IMR-90 (cell line): ENCODE measurements at regions not wholly inside any gene's neighbourhood (a gene's known extent, or its start where the extent isn't known, plus 50 kb on each side); places are given as distances from the start of the nearest gene placed in this dataset.

Source experiments
- ATAC-seq: fragments of 200-7000 bp; cut with Tn5 transposase; 2 replicates; pipeline ENCODE4 v1.9.1; 2020; ENCODE audit warnings: low read depth, mild to moderate bottlenecking, moderate library complexity
- BruUV-seq: library from RNA; stranded (reverse); fragments of 400-500 nt; replicated peaks from 2 replicates; lab custom pipeline; 2021; lab: Mats Ljungman, UMichigan
- CTCF ChIA-PET: fragments of 300-600 bp; formaldehyde crosslinking; extraction: SDS; loops from one replicate; lab custom pipeline; 2021; ENCODE audit warnings: antibody characterized with exemption; lab: Yijun Ruan, JAX
- POLR2A ChIA-PET: fragments of 300-600 bp; sonication (Branson Sonifier 250); formaldehyde crosslinking; loops from one replicate; lab custom pipeline; 2022; ENCODE audit warnings: antibody characterized with exemption; ENCODE audit not compliant: unreplicated experiment; lab: Charles Lee
- DNase-seq: peaks from one replicate; pipeline ENCODE4 v3.0.0; 2013
- H2AFZ ChIP-seq: replicated peaks from 2 replicates; pipeline ENCODE3; 2013; ENCODE audit warnings: low read length, mild to moderate bottlenecking; ENCODE audit not compliant: poor library complexity
- H2AK5ac ChIP-seq: 2 replicates; pipeline ENCODE4 v1.6.1; 2013; ENCODE audit warnings: low read depth, low read length, inconsistent platforms
- H2AK9ac ChIP-seq: replicated peaks from 2 replicates; pipeline ENCODE3; 2013; ENCODE audit warnings: mild to moderate bottlenecking, low read depth, low read length, moderate library complexity; ENCODE audit not compliant: poor library complexity
- H2BK120ac ChIP-seq: 2 replicates; pipeline ENCODE4 v1.6.1; 2013; ENCODE audit warnings: low read depth, low read length, inconsistent platforms
- H2BK15ac ChIP-seq: 3 replicates; pipeline ENCODE4 v1.6.1; 2013; ENCODE audit warnings: low read depth, low read length, inconsistent platforms
- H2BK20ac ChIP-seq: 2 replicates; pipeline ENCODE4 v1.6.1; 2013; ENCODE audit warnings: low read depth, mild to moderate bottlenecking, inconsistent platforms, low read length, moderate library complexity
- H2BK5ac ChIP-seq: 2 replicates; pipeline ENCODE4 v1.6.1; 2013; ENCODE audit warnings: mild to moderate bottlenecking, low read depth, low read length, inconsistent platforms; ENCODE audit not compliant: poor library complexity, severe bottlenecking
- H3K14ac ChIP-seq: replicated peaks from 2 replicates; pipeline ENCODE4 v1.6.1; 2013; ENCODE audit warnings: low read depth, low read length, inconsistent platforms
- H3K18ac ChIP-seq: 2 replicates; pipeline ENCODE4 v1.6.1; 2013; ENCODE audit warnings: low read depth, low read length, control low read depth
- H3K23ac ChIP-seq: 2 replicates; pipeline ENCODE4 v1.6.1; 2013; ENCODE audit warnings: low read depth, low read length, inconsistent platforms
- H3K27ac ChIP-seq: 2 replicates; pipeline ENCODE4 v1.5.1; 2013; ENCODE audit warnings: mild to moderate bottlenecking, control low read depth, low read length; ENCODE audit not compliant: insufficient read depth
- H3K27me3 ChIP-seq: 2 replicates; pipeline ENCODE4 v1.6.1; 2013; ENCODE audit warnings: low read length; ENCODE audit not compliant: control insufficient read depth, insufficient read depth
- H3K36me3 ChIP-seq: 2 replicates; pipeline ENCODE4 v1.6.1; 2013; ENCODE audit warnings: low read length, mixed read lengths; ENCODE audit not compliant: control insufficient read depth, insufficient read depth
- H3K4ac ChIP-seq: 2 replicates; pipeline ENCODE4 v1.6.1; 2013; ENCODE audit warnings: low read depth, low read length, inconsistent platforms
- H3K4me1 ChIP-seq: 2 replicates; pipeline ENCODE4 v1.6.1; 2013; ENCODE audit warnings: low read length, mixed read lengths; ENCODE audit not compliant: control insufficient read depth, insufficient read depth
- H3K4me2 ChIP-seq: 2 replicates; pipeline ENCODE4 v1.6.1; 2013; ENCODE audit warnings: low read depth, mild to moderate bottlenecking, control low read depth, low read length, moderate library complexity
- H3K4me3 ChIP-seq: 2 replicates; pipeline ENCODE4 v1.5.1; 2013; ENCODE audit warnings: low read depth, mild to moderate bottlenecking, control low read depth, low read length, moderate library complexity; ENCODE audit not compliant: insufficient read depth
- H3K56ac ChIP-seq: 2 replicates; pipeline ENCODE4 v1.6.1; 2013; ENCODE audit warnings: low read length, inconsistent platforms; ENCODE audit not compliant: insufficient read depth; ENCODE audit errors: extremely low read depth
- H3K79me1 ChIP-seq, 2 experiments: 2 replicates each; pipeline ENCODE4 v1.6.1; 2013; ENCODE audit warnings: low read length in 2 of 2, inconsistent platforms in 1 of 2, low read depth in 1 of 2
- H3K9ac ChIP-seq: 2 replicates; pipeline ENCODE4 v1.6.1; 2013; ENCODE audit warnings: low read depth, low read length, control low read depth
- H3K9me1 ChIP-seq: 2 replicates; pipeline ENCODE4 v1.6.1; 2013; ENCODE audit warnings: low read length, inconsistent platforms; ENCODE audit not compliant: insufficient read depth
- H3K9me3 ChIP-seq: 2 replicates; pipeline ENCODE4 v1.6.1; 2013; ENCODE audit warnings: low read length; ENCODE audit not compliant: control insufficient read depth, insufficient read depth
- H4K20me1 ChIP-seq: 2 replicates; pipeline ENCODE4 v1.6.1; 2013; ENCODE audit warnings: low read length, inconsistent platforms; ENCODE audit not compliant: insufficient read depth
- H4K5ac ChIP-seq: 2 replicates; pipeline ENCODE4 v1.6.1; 2013; ENCODE audit warnings: mild to moderate bottlenecking, low read depth, low read length, control low read depth
- H4K8ac ChIP-seq, 2 experiments: 2 replicates each; pipeline ENCODE4 v1.6.1; 2013; ENCODE audit warnings: low read depth in 2 of 2, low read length in 2 of 2, control low read depth in 1 of 2, inconsistent platforms in 1 of 2
- H4K91ac ChIP-seq: 2 replicates; pipeline ENCODE4 v1.6.1; 2013; ENCODE audit warnings: low read depth, low read length, inconsistent platforms; ENCODE audit not compliant: insufficient read depth
- CHD1 ChIP-seq: IDR thresholded peaks from 2 replicates; pipeline ENCODE4 v1.6.1; 2012; ENCODE audit warnings: low read depth, low read length, improper control_type of control experiment
- RAD21 ChIP-seq: IDR thresholded peaks from 2 replicates; pipeline ENCODE4 v1.6.1; 2012; ENCODE audit warnings: low read length, improper control_type of control experiment
- RCOR1 ChIP-seq: IDR thresholded peaks from 2 replicates; pipeline ENCODE4 v1.6.1; 2012; ENCODE audit warnings: mild to moderate bottlenecking, low read length, improper control_type of control experiment; ENCODE audit not compliant: insufficient replicate concordance
- SMC3 ChIP-seq: fragments of 150-350 bp; IDR thresholded peaks from 2 replicates; pipeline ENCODE4 v1.6.1; 2016; ENCODE audit warnings: low read depth, mild to moderate bottlenecking, antibody characterized with exemption, low read length, moderate library complexity
- WGBS, 2 experiments: methylation state at CpG; one replicate each; pipeline versions ENCODE4 v1.1.5 to v1.1.7; 2013; ENCODE audit warnings: missing lambda C conversion rate in 2 of 2; ENCODE audit not compliant: insufficient read length in 1 of 2; ENCODE audit errors: extremely low coverage in 2 of 2; 5-methylcytosine and 5-hydroxymethylcytosine counted together
- dilution Hi-C: fragments of 300-500 bp; cut with HindIII; formaldehyde crosslinking; loops from one replicate; pipeline ENCODE4 v1.14.3; 2018; ENCODE audit warnings: low sequenced_read_pairs; ENCODE audit not compliant: unreplicated experiment
- in situ Hi-C: fragments of 300-500 bp; cut with MboI; formaldehyde crosslinking; loops from 3 replicates; pipeline ENCODE4 v1.14.3; 2019; ENCODE audit warnings: low sequenced_read_pairs, inconsistent platforms, mixed read lengths
- intact Hi-C: fragments of 100-400 bp; cut with micrococcal nuclease; formaldehyde crosslinking; loops from 2 replicates; pipeline ENCODE4 v1.10.0; 2022

DNA sequence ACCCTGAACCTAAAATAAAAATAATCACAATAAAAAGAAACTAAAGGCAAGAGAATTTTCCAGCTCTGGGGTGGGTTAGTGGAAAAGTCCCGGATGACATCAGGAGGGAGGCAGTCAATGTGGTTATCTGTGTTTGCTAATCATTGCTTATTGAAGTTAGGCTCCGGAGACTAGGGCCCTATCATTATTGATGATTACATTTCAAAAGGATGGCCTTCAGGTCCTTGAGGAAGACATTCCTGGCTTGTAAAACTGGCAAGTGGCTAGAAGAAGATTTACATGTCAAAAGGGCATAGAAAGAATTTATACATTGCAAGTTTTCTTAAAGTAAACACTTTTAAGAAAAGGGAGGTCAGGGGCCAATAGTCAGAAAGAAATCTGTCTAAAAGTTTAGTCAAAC is 123.4 kb downstream of the POSTN start:
- Histone ChIP-seq H3K4ac (peak overlapping the region; percentile 25; the same call in 1 of the 2 replicates), H3K4me3 (no peak overlapping the region), H4K20me1 (no peaks in the 10 kb centered on the region), H3K4me2 (peak overlapping the region; percentile 13; the same call in 1 of the 2 replicates), H2AK5ac (no peak overlapping the region), H3K4me1 (peaks cover 6% of the 10 kb centered on the region), H2BK120ac (peak overlapping the region; percentile 36; the same call in 1 of the 2 replicates), H4K5ac (peak overlapping the region; percentile 40; the same call in 1 of the 2 replicates), H3K18ac (peak overlapping the region; percentile 77; the same call in 1 of the 2 replicates), H3K9ac (no peak overlapping the region), H2BK15ac (peak overlapping the region; percentile 81; the same call in 2 of the 3 replicates), H2BK20ac (peak overlapping the region; percentile 24; the same call in 1 of the 2 replicates), H3K27me3 (no peaks in the 10 kb centered on the region), H3K23ac (no peak overlapping the region), H4K8ac (0 out of 4 replicates have a peak overlapping the region, but pooled peaks of 1 of the 2 experiments have one; percentile 40), H3K56ac (no peak overlapping the region), H2BK5ac (peak overlapping the region; percentile 27), H3K79me1 (no peaks in the 10 kb centered on the region), H3K14ac (no peak overlapping the region), H3K27ac (no peak overlapping the region; the same call in 1 of the 2 replicates), H4K91ac (no peak overlapping the region), H2AK9ac (no peak overlapping the region), H3K9me1 (no peaks in the 10 kb centered on the region), H3K9me3 (no peaks in the 10 kb centered on the region), H3K36me3 (no peaks in the 10 kb centered on the region), H2AFZ (no peak overlapping the region)
- dilution Hi-C loops (no loop called here), intact Hi-C loops (loop anchor here (5.0 kb wide), 2 partner anchors 122 to 368 kb away; partner anchors contain the start of genes CSNK1A1L and POSTN), in situ Hi-C loops (no loop called here)
- POLR2A ChIA-PET = no interaction called here
- BruUV-seq = no TSS peak
- TF ChIP-seq RCOR1 = no peak
- no peak for TF ChIP-seq RAD21
- no peak for TF ChIP-seq CHD1
- TF ChIP-seq SMC3 = no peak
- CTCF ChIA-PET = no interaction called here
- no CpG with 5 or more reads among the region's 2 CpGs for WGBS, 2 experiments
- DNase-seq = peak; percentile 50
- peak; percentile 27 for ATAC-seq
